SJCRH30 (cell line): ENCODE measurements at regions not wholly inside any gene's neighbourhood (a gene's known extent, or its start where the extent isn't known, plus 50 kb on each side); places are given as distances from the start of the nearest gene placed in this dataset.

ENCODE experiments used
- DNase-seq, 2 experiments: peaks; one replicate each; pipeline ENCODE4 v3.0.0-alpha.2; 2015 to 2020
- H3K27ac ChIP-seq: fragments of 250-450 bp; sonication (Bioruptor Pico); 2 replicates; pipeline ENCODE4 v1.5.1; 2020; ENCODE audit warnings: mild to moderate bottlenecking, moderate library complexity
- H3K27me3 ChIP-seq: fragments of 250-450 bp; sonication (Bioruptor Pico); 2 replicates; pipeline ENCODE4 v1.5.1; 2020; ENCODE audit warnings: mild to moderate bottlenecking, moderate library complexity
- H3K36me3 ChIP-seq: fragments of 250-450 bp; sonication (Bioruptor Pico); 2 replicates; pipeline ENCODE4 v1.5.1; 2020; ENCODE audit warnings: mild to moderate bottlenecking, moderate library complexity
- H3K4me1 ChIP-seq: fragments of 250-450 bp; sonication (Bioruptor Pico); 2 replicates; pipeline ENCODE4 v1.5.1; 2020; ENCODE audit warnings: mild to moderate bottlenecking, moderate library complexity
- H3K4me3 ChIP-seq: fragments of 250-450 bp; sonication (Bioruptor Pico); 2 replicates; pipeline ENCODE4 v1.5.1; 2020; ENCODE audit warnings: mild to moderate bottlenecking, moderate library complexity
- H3K9me3 ChIP-seq: fragments of 250-450 bp; sonication (Bioruptor Pico); replicated peaks from 2 replicates; pipeline ENCODE4 v1.5.1; 2020; ENCODE audit warnings: mild to moderate bottlenecking, moderate library complexity

GRCh38 chr6:158868890-158869825 is 50.0 kb upstream of the EZR start:
- no peaks in the 10 kb centered on the region for H3K4me1 ChIP-seq
- H3K36me3 ChIP-seq, result no peaks in the 10 kb centered on the region
- H3K4me3 ChIP-seq, result peak overlapping the region; percentile 45
- no peaks in the 10 kb centered on the region for H3K9me3 ChIP-seq
- H3K27me3 ChIP-seq, result no peaks in the 10 kb centered on the region
- peak overlapping the region; percentile 87 for H3K27ac ChIP-seq
- peak; percentile 43 to 62 for DNase-seq
